NCI-H2107 treated with DMSO at 0.1 percent for 48 hours (cell line): ENCODE measurements at regions not wholly inside any gene's neighbourhood (a gene's known extent, or its start where the extent isn't known, plus 50 kb on each side); places are given as distances from the start of the nearest gene placed in this dataset.
"Not testable (repeated sequence)": the region's sequence is repeated elsewhere in the genome, so short reads cannot be mapped to it uniquely, and the experiment has no call there.

Experiments
- DNase-seq: peaks from one replicate; lab custom pipeline; 2025; ENCODE audit not compliant: unreplicated experiment; lab: John Stamatoyannopoulos, UW

DNA sequence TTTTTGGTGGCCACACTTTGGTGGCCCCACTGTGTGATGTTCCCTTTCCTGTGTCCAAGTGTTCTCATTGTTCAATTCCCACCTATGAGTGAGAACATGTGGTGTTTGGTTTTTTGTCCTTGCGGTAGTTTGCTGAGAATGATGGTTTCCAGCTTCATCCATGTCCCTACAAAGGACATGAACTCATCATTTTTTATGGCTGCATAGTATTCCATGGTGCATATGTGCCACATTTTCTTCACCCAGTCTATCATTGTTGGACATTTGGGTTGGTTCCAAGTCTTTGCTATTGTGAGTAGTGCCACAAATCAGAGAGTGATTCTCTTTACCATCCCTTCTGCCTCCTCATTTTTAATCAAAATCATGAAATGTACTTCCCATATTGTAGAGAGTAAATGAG, 114.0 kb upstream of the NR2F2 start:
- DNase-seq: not testable (repeated sequence)

DNA sequence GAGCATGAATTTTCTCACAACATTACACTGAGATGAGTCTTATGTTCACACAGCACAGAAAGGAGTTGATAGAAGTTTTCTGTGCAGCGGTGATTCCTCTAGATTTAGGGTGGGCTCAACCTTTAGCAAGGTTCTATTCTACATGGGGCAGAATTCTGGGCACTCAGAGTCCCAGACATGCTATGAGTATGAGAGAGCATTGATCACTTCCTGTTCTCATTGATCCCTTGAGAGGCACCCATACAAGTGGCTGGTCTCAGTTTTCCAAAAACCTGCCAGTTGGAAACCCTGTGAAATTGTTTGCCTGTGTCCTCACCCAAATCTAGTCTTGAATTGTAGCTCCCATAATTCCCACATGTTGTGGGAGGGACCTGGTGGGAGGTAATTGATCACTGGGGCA, 112.5 kb upstream of the NR2F2 start:
- DNase-seq: no peak

DNA sequence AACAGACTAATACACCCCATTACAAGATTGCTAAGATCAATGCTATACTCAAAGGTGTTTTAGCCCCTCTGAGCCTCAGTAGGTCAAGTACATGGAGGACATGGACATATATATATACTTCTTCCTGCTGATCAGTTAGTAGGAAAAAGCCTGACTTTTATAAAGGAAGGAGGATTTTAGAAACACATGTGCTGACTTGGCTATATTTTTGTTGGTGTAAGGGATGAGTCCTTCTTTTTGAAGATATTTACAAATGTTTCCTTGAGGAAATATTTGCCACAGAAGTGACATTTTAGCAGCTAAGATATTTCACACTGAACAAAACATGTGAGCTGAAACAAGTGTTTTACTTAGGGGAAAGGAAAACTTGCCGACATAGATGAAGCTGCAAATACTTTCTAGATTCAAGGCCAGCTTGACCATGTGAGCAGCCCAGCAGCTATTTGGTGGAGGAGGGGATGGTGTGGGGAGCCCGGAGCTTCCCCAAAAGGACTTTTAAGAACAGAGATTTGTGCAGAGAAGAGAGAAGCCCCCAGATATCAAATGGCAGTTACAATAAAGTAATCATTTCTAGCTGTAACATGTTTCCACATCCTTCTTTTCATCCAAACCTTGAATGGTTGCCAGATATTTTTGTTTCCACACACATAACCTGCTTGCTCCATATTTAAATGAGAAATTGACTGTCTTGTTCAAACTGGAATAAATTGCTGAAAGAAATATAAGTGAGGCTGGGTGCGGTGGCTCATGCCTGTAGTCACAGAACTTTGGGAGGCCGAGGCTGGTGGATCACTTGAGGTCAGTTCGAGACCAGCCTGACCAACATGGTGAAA, 111.7 kb upstream of the NR2F2 start:
- DNase-seq: no peak

DNA sequence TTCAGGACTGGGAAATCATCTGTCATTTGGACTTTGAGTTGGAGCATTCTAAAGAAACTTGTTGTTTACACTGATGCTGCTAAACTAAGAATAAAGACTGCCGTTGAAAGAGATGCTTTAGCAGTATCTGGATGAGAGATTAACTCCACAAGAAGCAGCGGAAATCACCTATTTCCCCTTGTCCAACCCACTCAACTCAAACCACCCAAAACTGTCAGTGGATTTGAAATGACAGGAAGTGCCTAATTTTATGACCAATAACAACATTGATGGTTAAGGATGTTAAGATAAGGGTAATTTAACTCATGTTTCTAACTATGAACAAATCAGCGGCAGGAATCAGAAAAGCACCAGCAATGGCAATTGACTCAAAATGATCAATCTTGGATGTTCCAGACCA, 110.8 kb upstream of the NR2F2 start:
- DNase-seq: no peak

DNA sequence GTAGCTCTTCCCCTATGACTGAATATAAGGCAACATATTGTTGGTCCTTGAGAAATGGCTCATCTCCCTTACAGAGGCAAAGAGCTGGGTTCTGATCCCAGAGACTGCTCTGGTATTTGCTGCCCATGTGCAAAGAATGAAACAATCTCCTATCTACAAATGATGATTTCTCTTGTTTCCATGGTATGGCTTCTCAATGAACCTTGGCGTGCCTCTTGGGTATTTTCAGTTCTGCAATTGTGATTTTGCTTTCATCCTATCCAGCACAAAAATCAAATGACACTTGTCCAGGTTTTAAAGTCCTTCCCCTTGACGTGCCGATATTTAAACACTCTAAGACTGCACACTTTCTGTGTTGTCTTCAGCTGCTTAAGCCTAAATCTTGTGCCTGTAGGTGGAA, 109.8 kb upstream of the NR2F2 start:
- no peak for DNase-seq

DNA sequence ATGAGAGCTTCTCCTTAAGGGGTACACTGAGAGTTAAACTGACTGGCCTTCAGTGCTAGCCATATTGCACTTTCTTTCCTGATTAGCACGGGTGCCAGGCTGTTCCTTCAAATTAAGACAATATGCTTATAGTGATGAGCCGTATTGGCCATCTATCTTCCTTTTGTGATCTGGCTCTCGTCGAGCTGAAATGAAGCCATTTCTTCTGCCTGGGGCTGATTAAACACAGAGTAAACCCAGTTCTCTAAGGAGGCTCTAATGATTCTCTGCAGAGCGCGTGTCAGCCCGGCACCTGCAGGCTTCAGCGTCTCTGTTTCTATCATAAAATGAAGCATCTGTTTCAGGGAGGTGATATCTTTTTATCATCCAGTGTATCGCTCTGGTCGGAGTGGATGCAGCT, 107.5 kb upstream of the NR2F2 start:
- DNase-seq: no peak

DNA sequence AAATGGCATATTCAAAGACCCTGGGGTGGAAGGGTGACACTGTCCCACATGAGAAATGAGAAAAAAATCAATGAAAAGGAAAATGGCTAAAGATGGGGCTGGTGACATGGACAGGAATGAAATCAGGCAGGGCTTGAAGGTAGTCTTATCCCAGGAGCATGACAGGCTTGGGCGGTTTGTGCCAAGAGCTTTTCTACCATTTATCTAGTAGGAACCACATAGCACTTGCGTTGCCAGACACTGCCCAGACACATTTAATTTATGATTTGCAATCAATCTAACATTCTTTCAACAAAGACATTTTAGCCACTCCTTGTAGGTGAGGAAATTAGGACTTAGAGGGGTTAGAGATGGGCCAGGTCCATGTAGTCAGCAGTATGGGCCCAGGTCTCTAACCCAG, 106.6 kb upstream of the NR2F2 start:
- DNase-seq: no peak

DNA sequence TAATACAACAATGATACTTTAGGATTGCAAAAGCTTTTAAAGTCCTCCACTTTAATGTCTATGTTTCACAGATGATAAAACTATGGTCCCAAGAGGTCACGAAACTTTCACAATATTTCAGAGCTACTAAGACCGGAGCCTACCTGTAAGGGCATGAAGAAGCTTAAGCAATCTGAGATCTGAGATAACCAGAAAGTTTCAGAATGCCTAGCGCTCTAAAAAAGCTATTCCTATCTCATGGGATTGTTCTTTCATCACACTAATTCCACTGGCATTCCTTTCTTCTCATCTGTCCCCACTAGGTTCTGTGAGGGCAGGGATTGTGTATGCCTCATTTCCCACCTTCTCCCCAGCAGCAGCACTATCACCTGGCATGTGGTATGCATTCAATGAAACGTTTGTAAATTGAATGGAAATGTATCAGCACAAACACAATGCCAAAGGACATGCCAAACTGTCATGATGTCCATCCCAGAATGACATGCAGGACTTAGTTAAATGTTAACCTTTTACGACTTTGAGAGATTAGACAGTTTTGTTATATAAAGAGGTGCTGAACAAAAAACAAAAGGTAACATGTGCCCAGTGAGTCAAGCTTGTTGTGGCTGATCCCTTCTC, 104.7 kb upstream of the NR2F2 start:
- DNase-seq: no peak

DNA sequence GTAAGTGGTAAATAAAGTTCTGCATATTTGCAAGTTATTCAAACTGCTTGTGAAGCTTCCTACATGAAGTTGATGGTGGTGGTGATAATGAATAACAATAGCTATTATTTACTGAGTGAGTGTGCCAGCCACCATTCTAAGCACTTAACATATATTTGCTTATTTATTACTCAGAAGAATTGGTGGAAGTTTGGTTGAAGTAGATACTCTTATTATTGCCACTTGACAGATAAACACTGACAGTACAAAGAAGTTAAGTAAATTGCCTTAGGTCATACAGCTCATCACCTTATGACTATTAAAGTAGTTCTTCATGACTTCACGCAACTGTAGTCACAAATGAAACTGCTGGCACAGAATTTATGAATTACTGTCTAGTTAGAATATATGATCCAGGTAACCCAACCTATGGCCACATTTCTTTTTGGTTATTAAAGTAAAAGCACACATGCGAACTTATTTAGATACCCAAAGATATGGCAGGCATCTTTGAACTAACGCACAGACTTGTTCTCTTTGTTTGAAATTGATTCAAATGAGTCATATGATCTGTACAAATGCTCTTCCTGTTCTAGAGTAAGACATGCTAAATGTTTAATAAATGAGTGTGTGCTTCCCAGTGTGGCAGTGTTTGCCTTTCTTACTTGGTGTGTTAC, 99.8 kb upstream of the NR2F2 start:
- DNase-seq: no peak

DNA sequence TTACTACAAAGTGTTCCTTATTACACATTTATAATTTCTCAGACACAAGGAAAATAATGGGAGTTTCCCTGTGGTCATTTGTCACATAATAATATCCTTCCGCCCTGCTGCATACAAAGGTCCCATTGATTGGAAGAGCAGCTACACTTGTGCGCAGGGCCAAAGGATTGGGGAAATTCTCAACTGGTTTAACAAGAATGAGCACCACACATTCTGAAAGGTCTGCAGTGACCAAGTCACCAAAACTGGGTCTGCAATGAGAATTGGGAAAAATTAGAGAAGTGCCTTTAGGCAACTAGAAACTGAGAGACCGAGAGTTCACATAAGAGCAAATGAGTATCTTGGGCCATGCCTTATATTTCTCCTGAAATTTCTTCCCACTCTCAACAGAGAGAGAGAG, 98.2 kb upstream of the NR2F2 start:
- DNase-seq: no peak

DNA sequence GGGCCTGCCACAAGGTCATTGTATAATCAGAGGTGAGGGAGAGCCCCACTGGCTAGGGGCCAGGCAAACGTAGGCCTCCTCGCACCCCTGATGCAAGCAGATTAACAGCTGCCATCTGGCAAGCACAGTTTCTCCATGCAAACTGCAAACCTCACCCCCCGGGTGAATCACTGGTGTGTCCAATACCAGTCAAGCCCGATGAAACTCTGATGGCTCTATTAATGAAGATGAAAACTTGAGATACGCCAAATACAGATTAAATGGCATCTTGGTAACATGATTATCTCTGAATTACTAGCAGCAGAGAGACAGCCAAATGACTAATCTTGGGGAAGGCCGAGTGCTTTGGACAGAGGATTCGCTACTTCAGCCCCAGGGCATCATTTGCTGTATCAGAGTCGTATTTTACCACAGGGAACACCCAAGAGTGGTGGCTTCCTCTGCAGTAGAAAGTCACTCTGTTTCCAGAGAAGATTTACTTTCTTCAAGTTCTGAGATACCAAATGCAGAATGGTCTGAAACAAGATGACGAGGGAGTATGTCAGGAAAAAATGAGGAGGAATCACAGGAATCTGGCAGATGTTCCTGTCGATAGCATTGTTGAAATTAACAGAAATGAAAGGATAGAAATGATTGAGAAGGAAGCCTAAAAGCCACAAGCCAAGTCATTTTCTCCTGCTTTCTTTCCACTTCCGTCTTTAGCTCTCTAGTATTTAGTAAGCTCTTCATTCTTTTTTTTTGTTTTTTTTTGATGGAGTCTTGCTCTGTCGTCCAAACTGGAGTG, 96.2 kb upstream of the NR2F2 start:
- DNase-seq: no peak

DNA sequence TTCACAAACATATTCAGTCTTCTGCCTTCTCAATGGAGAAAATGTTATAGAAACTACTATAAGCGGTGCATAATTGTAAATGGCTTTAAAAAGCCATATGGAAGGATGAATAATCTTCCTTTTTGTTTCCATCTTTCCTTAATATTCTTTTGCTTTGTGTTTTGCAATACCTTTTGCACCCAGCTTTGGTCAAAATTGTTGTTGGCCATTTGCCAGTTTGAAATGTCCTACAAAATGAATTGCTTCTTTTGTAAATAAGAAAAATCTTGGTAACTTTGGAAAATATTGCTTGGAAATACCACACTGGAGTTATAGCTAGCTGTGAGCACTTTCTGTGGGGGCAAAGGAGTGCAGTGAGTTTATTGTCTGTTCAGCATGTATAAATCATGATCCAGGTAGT, 93.5 kb upstream of the NR2F2 start:
- DNase-seq: no peak

DNA sequence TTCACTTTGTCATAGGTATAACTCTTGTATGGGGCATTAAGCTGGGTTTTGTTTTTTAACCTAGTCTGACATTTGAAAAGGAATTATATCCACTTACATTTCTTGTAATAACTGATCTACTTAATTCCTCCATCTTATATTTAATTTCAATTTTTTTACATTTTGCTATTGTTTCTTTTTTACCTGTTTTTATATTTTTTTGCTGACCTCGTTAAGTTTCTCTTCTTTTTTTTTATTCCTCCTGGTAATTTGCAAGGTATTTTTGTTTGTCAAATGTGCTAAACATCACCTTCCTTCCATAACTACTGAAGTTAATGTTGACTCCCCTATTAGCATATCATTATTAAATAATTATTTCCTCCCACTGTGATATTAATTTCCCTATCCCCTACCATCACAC, 87.7 kb upstream of the NR2F2 start:
- no peak for DNase-seq

DNA sequence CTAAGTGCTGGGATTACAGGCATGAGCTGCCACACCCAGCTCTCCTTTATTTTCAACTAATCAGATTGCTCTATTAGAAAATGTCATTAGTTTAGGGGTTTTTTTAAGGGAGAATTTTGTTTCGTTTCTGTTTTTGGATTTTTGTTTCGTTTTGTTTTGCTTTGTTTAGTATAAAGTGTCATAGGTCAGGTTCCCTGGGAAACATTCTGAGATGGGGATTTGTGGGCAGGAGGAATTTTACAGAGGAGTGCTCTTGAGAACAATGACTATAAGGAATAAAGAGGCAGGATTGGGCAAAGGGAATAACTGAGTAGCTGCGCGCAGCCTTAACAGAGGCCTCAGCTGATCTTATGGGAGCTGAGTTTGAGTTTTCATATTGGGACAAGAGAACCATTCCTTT, 86.8 kb upstream of the NR2F2 start:
- no peak for DNase-seq

DNA sequence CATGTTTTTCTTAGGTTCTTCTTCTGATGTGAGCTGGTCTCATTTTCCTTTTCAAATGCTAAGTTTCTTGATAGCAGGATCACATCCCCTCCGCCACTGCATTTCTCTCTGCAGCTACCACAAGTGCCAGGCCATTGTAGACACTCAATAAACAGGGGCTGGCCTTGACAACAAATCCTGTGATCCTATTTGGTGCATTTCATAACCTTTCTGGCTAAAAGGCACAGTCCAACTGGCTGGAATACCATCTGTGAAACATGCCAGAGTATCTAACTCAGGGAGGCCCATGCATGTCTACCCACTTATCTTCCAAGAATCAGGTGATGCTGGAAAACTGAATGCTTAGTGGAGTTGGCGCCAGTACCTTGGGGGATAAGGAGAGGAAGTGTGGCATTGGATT, 85.2 kb upstream of the NR2F2 start:
- no peak for DNase-seq

DNA sequence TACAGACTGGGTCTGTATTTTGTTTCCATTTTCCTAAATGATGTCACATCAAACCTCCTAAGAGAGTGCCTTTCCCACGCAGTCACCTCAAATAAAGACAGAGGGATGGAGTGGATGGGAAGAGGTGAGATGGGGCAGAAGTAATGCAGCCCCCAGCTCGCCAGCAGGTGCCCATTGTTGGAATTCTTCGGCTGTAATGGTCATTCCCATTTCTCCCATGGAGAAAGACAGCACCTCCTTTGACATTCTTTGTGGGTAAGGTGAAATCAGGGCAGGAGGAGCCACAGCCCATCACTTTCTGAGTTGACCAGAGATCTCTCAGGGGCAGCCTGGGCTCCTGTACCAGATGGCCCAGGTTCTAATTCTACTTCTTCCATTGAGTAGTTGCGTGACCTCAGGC, 84.4 kb upstream of the NR2F2 start:
- no peak for DNase-seq

DNA sequence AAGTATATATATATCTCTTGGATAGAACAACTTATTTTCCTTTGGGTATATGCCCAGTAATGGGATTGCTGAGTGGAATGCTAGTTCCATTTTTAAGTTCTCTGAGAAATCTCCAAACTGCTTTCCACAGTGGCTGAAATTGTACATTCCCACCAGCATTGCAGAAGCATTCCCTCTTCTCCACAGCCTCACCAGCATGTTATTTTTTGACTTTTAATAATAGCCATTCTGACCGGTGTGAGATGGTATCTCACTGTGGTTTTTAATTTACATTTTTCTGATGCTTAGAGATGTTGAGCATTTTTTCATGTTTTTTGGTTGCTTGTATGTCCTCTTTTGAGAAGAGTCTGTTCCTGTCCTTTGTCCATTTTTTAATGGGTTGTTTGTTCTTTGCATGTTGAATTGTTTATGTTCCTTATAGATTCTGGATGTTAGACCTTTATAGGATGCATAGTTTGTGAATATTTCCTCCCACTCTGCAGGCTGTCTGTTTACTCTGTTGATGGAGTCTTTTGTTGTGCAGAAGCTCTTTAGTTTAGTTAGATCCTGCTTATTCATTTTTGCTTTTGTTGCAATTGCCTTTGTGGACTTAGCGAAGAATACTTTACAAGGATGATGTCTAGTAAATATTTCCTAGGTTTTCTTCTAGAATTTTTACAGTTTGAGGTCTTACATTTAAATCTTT, 82.7 kb upstream of the NR2F2 start:
- no peak for DNase-seq

DNA sequence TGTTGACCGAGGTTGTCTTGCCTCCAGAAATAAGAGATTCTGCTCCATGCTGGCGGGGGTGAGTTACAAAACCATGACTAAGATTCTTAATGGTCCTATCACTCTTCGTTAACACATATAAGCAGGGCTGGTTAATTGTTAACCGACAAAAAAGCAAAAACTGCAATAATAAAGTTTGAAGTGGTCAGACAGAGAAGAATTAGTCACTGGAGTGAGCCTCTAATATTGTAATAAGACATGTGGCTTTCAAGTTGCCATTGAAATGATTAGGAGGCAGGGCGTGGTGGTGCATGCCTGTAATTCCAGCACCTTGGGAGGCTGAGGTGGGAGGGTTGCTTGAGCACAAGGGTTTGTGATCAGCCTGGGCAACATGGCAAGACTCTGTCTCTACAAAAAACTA, 78.4 kb upstream of the NR2F2 start:
- DNase-seq: no peak

DNA sequence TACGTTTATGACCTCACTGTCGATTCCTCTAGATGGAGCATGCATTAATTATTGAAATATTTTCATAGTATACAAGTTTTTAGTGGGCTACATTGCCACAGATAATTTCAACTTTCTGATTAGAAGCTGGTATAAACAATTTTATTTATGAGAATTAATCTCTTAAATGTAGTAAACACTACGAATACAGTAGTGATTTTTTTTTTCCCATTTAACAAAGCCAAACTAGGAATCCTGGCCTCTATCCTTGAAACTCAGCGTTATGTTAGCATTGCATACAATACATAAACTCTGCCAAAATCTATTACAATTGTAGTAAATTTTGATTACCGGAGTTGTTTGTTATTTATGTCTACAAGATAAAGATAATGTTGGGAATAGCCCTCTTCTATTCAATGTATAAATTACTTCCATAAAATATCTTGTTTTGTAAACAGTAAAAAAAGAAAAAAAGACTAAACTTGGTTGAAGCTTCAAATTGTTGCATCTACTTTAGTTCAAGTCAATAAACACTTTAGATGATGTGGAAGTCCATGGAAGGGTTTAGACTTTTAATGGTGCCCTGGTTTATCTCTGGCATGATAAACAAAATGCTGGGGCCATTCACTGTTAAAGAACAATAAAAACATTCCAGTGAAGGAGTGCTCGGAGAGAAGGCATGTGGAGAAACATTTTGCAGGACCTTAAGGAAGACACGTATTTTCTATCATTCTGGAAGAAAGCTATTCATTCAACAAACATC, 77.3 kb upstream of the NR2F2 start:
- no peak for DNase-seq

DNA sequence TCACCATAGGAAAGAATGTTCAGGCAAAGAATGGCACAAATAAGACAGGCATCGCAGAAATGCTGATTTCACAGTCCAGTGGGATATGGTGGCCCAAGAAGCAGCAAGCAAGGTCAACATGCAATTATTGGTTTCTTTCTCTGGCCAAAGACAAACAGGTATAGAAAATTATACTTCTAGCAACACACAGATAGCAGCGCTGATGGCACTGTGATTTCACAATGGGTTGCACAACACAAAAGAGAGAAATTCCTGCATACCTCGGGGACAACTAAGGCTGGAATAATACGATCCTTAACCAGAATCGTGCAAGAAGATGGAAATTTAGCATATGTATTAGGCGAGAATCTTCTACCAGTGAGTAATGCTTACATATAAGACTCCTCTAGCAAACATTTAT, 76.3 kb upstream of the NR2F2 start:
- DNase-seq: no peak
